ENCODE measurements at regions not wholly inside any gene's neighbourhood (a gene's known extent, or its start where the extent isn't known, plus 50 kb on each side); places are given as distances from the start of the nearest gene placed in this dataset.

- TF ChIP-seq CTCF (IDR thresholded peaks at IDR 0.05): no peak
- no peak for TF ChIP-seq POLR2A (IDR thresholded peaks at IDR 0.05)
Observed at GRCh38 chr20:10998476-10998875, 324.7 kb upstream of the JAG1 start.

Measured in uterus (tissue), 2 donors.